ENCODE measurements at regions not wholly inside any gene's neighbourhood (a gene's known extent, or its start where the extent isn't known, plus 50 kb on each side); places are given as distances from the start of the nearest gene placed in this dataset.
"Not testable (repeated sequence)": the region's sequence is repeated elsewhere in the genome, so short reads cannot be mapped to it uniquely, and the experiment has no call there.

- no peak for FAIRE-seq
Measured at GRCh38 chr2:183656121-183656520, 531.9 kb downstream of the NUP35 start.

GRCh38 chr2:183665425-183665824 is 541.2 kb downstream of the NUP35 start:
- no peak for FAIRE-seq

- no peak for FAIRE-seq
Measured at GRCh38 chr2:183666031-183666430, 541.8 kb downstream of the NUP35 start.

GRCh38 chr2:183671233-183671632 is 547.0 kb downstream of the NUP35 start:
- no peak for FAIRE-seq

GRCh38 chr2:183678908-183679307 is 554.7 kb downstream of the NUP35 start:
- FAIRE-seq: no peak

GRCh38 chr2:183680573-183680972 is 556.3 kb downstream of the NUP35 start:
- FAIRE-seq: peak; percentile 65

- FAIRE-seq: peak; percentile 71
Measured at GRCh38 chr2:183684686-183685085, 560.4 kb downstream of the NUP35 start.

- no peak for FAIRE-seq
Measured at GRCh38 chr2:183696028-183696427, 571.8 kb downstream of the NUP35 start.

- no peak for FAIRE-seq
Measured at GRCh38 chr2:183709829-183710228, 585.6 kb downstream of the NUP35 start.

- no peak for FAIRE-seq
Measured at GRCh38 chr2:183718246-183718645, 594.0 kb downstream of the NUP35 start.

- no peak for FAIRE-seq
Measured at GRCh38 chr2:183723278-183723677, 599.0 kb downstream of the NUP35 start.

- no peak for FAIRE-seq
Measured at GRCh38 chr2:183729380-183729779, 605.1 kb downstream of the NUP35 start.

- FAIRE-seq: no peak
Measured at GRCh38 chr2:183740241-183740640, 616.0 kb downstream of the NUP35 start.

GRCh38 chr2:183752571-183752970 is 628.3 kb downstream of the NUP35 start:
- no peak for FAIRE-seq

- no peak for FAIRE-seq
Measured at GRCh38 chr2:183759033-183759432, 634.8 kb downstream of the NUP35 start.

- no peak for FAIRE-seq
Measured at GRCh38 chr2:183773775-183774174, 649.5 kb downstream of the NUP35 start.

GRCh38 chr2:183780072-183780471 is 655.8 kb downstream of the NUP35 start:
- FAIRE-seq: no peak

GRCh38 chr2:183782436-183782835 is 658.2 kb downstream of the NUP35 start:
- FAIRE-seq: no peak

- FAIRE-seq: not testable (repeated sequence)
Measured at GRCh38 chr2:183788796-183789195, 664.6 kb downstream of the NUP35 start.

GRCh38 chr2:183792165-183792924 is 668.1 kb downstream of the NUP35 start:
- not testable (repeated sequence) for FAIRE-seq

- no peak for FAIRE-seq
Measured at GRCh38 chr2:183798535-183798934, 674.3 kb downstream of the NUP35 start.

- no peak for FAIRE-seq
Measured at GRCh38 chr2:183799761-183800160, 675.5 kb downstream of the NUP35 start.

- FAIRE-seq: no peak
Measured at GRCh38 chr2:183803596-183803995, 679.4 kb downstream of the NUP35 start.

GRCh38 chr2:183807870-183808269 is 683.6 kb downstream of the NUP35 start:
- no peak for FAIRE-seq

GRCh38 chr2:183809404-183809803 is 685.2 kb downstream of the NUP35 start:
- no peak for FAIRE-seq
